Right atrium auricular region (tissue), 2 donors: ENCODE measurements at regions not wholly inside any gene's neighbourhood (a gene's known extent, or its start where the extent isn't known, plus 50 kb on each side); places are given as distances from the start of the nearest gene placed in this dataset.

Source experiments
- DNase-seq: peaks from one replicate; pipeline ENCODE4 v3.0.0-alpha.2; 2019; ENCODE audit warnings: low spot score
- H3K27ac ChIP-seq, 2 donors: fragments of 200-600 bp; sonication (generic); 1 replicate in 1 of 2; 2 replicates in 1 of 2; pipeline ENCODE4 v1.5.1; 2016 to 2019
- H3K27me3 ChIP-seq, 2 donors: fragments of 200-600 bp; sonication (generic); one replicate each; pipeline versions ENCODE4 v1.5.1 to v1.6.0; 2017 to 2019
- H3K36me3 ChIP-seq: fragments of 200-600 bp; sonication (generic); one replicate; pipeline ENCODE4 v1.5.1; 2016
- H3K4me1 ChIP-seq, 2 donors: fragments of 200-600 bp; sonication (generic); one replicate each; pipeline versions ENCODE4 v1.5.1 to v1.6.0; 2017 to 2019
- H3K4me3 ChIP-seq, 2 donors: fragments of 200-600 bp; sonication (generic); 1 replicate in 1 of 2; 2 replicates in 1 of 2; pipeline ENCODE4 v1.5.1; 2017 to 2019; ENCODE audit warnings: mild to moderate bottlenecking in 1 of 2, moderate library complexity in 1 of 2
- H3K9me3 ChIP-seq, 2 donors: fragments of 200-600 bp; sonication (generic); one replicate each; pipeline ENCODE4 v1.5.1; 2019
- CTCF ChIP-seq, 2 donors: fragments of 200-600 bp; sonication (generic); IDR thresholded peaks; one replicate each; pipeline ENCODE4 v1.5.1; 2019; ENCODE audit warnings: antibody characterized with exemption in 2 of 2

DNA sequence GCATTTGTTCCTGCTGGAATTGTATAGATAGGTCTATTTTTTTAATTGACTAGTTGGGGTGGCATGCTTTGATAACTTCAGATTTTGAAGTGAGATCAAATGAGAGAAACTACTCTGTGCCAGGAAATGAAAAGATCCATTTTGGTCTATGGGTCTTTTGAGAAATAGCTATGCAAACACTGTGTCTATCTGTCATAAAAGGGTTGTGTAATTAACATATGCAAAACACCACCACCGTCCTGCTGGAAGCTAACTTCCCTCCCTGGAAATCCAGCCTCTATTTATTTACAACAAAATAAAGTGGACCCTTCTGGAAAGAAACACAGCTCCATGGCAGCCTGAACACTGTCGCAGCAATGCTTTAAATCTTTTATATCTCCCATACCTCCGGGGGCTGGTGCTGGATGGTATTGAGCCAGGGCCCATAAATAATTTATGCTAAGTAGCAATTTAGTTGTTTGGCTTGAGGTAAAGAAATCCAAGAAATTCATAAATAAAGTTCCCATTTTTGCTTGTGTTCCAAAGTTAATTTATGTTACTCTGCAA, 244.2 kb upstream of the POU3F2 start:
- H3K36me3 ChIP-seq = no peaks in the 10 kb centered on the region
- no peak overlapping the region for H3K27ac ChIP-seq
- no peaks in the 10 kb centered on the region for H3K9me3 ChIP-seq
- no peak for TF ChIP-seq CTCF (IDR thresholded peaks at IDR 0.05)
- DNase-seq = no peak
- H3K27me3 ChIP-seq = no peaks in the 10 kb centered on the region
- H3K4me3 ChIP-seq = no peak overlapping the region
- no peaks in the 10 kb centered on the region for H3K4me1 ChIP-seq

GRCh38 chr6:98590997-98591396, 243.4 kb upstream of the POU3F2 start:
- Histone ChIP-seq H3K4me1 (no peaks in the 10 kb centered on the region), H3K27me3 (no peaks in the 10 kb centered on the region), H3K27ac (no peak overlapping the region), H3K36me3 (no peaks in the 10 kb centered on the region), H3K4me3 (no peak overlapping the region), H3K9me3 (no peaks in the 10 kb centered on the region)
- TF ChIP-seq CTCF (IDR thresholded peaks at IDR 0.05) = no peak
- no peak for DNase-seq

DNA sequence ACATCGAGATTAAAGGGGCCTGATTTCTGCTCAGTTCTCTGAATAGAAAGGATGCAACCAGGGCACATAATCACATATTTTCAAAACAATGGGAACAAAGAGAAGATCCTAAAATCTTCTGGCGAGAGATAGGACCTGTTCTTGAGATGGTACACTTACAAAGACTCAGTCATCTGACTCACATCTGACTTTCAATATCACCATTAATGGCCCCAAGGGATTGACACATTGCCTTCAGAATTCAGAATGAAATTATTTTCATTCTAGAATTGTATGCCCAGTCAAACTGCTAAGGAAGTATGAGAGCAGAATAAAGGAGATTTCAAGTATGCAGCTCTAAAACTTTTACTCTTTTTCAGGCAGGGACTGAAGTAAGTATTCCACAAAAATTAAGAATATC, 240.7 kb upstream of the POU3F2 start:
- H3K36me3 ChIP-seq = no peaks in the 10 kb centered on the region

DNA sequence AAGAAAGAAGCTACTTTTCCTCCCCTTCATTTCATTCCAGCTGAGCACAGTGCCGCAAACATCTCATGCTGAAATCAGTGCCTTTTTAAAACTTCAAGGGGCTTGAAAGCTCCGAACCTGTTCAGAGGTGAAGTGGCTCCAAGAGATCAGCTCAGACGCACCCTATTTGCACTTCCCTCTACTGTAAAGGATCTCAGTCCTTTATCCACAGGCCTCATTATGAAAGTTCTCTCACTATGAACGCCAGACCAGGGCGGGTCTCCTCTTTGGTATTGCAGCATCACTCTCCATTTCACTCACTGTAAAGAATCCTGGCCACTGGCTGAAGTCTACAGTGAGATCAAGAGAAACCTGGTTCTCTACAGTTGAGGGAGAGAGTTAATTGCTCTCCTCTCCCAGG, 232.7 kb upstream of the POU3F2 start:
- DNase-seq = no peak
- Histone ChIP-seq H3K27ac (no peak overlapping the region), H3K27me3 (no peaks in the 10 kb centered on the region), H3K4me3 (no peak overlapping the region), H3K36me3 (no peaks in the 10 kb centered on the region), H3K9me3 (no peaks in the 10 kb centered on the region), H3K4me1 (no peaks in the 10 kb centered on the region)
- TF ChIP-seq CTCF (IDR thresholded peaks at IDR 0.05) = no peak

More for the DNA sequence above, 240.7 kb upstream of the POU3F2 start:
- no peak for TF ChIP-seq CTCF (IDR thresholded peaks at IDR 0.05)
- Histone ChIP-seq H3K27ac (no peak overlapping the region), H3K4me3 (no peak overlapping the region), H3K9me3 (no peaks in the 10 kb centered on the region), H3K4me1 (no peaks in the 10 kb centered on the region), H3K27me3 (no peaks in the 10 kb centered on the region)
- no peak for DNase-seq

DNA sequence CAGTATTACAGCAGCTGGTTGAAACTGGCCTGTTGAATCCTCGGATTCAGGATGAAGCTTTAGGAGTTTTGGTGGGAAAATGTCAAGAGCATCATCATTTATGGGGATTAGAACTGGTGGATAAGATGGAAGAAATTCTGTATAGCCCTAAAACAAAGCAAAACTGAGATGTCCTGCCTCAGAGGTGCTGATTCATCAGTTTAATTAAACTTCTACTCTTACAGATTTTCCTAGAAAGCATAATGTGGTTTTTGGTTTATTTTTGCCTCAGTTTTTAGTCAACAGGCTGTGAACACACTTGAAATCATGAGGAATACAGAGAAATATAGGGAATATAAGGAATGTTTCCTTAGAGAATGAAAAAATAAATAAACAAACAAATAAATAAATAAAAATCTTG, 228.7 kb upstream of the POU3F2 start:
- no peak for TF ChIP-seq CTCF (IDR thresholded peaks at IDR 0.05)
- H3K4me1 ChIP-seq = no peaks in the 10 kb centered on the region
- peaks cover 0 to 10% of the 10 kb centered on the region in 2 donors for H3K9me3 ChIP-seq
- no peak for DNase-seq
- no peaks in the 10 kb centered on the region for H3K27me3 ChIP-seq
- no peak overlapping the region for H3K4me3 ChIP-seq
- H3K36me3 ChIP-seq = no peaks in the 10 kb centered on the region
- H3K27ac ChIP-seq = no peak overlapping the region

DNA sequence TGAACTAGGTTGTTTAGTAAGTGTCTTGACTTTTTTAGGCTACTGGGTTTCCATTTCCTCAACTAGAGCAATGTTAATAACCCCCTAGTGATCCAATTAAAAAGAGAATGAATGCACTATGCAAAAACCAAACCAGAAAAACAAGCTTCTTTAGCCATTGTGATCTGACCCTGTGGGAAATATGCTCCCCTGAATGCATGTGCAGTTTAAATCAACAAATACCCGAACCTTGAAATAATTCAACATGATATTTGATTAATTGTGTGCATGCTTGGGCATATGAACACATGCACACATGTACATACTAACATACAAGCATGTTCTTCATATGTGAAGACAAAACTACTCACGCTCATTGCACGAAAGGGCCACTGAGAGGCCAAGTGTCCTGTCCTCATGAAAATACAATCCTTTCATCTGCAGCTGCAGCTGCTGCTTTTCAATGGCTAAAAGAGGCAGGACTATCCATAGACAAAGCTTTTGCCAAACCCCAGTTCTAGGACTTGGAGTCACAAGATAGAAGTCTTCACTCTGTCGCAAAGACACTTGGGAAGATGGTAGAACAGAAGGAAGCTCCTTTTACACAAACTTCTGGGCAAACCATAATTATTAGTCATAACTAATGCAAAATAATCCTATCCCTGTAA, 207.1 kb upstream of the POU3F2 start:
- H3K4me1 ChIP-seq = no peaks in the 10 kb centered on the region
- TF ChIP-seq CTCF (IDR thresholded peaks at IDR 0.05) = no peak
- no peaks in the 10 kb centered on the region for H3K27me3 ChIP-seq
- no peak for DNase-seq
- no peak overlapping the region for H3K4me3 ChIP-seq
- H3K27ac ChIP-seq = no peak overlapping the region
- no peaks in the 10 kb centered on the region for H3K9me3 ChIP-seq
- H3K36me3 ChIP-seq = no peaks in the 10 kb centered on the region
